ENCODE measurements at regions not wholly inside any gene's neighbourhood (a gene's known extent, or its start where the extent isn't known, plus 50 kb on each side); places are given as distances from the start of the nearest gene placed in this dataset.

GRCh38 chr11:107271425-107271824 lies 186.2 kb downstream of the CWF19L2 start:
- no peak for TF ChIP-seq REST (IDR thresholded peaks at IDR 0.05; ENCODE audit: borderline replicate concordance)
- no peak for TF ChIP-seq REST (CRISPR knock-in tag; IDR thresholded peaks at IDR 0.05; ENCODE audit: low read depth)
- no peak for TF ChIP-seq USF1 (CRISPR knock-in tag; IDR thresholded peaks at IDR 0.05)
- no peak for TF ChIP-seq CREM (IDR thresholded peaks at IDR 0.05; ENCODE audit: low read depth)
- TF ChIP-seq EZH2 (IDR thresholded peaks at IDR 0.05; ENCODE audit: borderline replicate concordance, low read depth, low read length): no peak
- no peak for TF ChIP-seq BRF1 (IDR thresholded peaks at IDR 0.05; ENCODE audit: borderline replicate concordance, extremely low read depth, insufficient read length)
- no peak for TF ChIP-seq GABPA (tag; conservative IDR thresholded peaks at IDR 0.05; ENCODE audit: low read depth)
- no peak for TF ChIP-seq CTCF (IDR thresholded peaks at IDR 0.05 in 2 of 3, conservative IDR thresholded peaks at IDR 0.05 in 1 of 3; ENCODE audit: insufficient read depth in 2 of 3, low read depth in 1 of 3, low read length in 3 of 3)
- no peak for TF ChIP-seq PHF8 (IDR thresholded peaks at IDR 0.05; ENCODE audit: borderline replicate concordance, low read length)
- TF ChIP-seq GATAD2B (IDR thresholded peaks at IDR 0.05; ENCODE audit: borderline replicate concordance): no peak
- no peak for TF ChIP-seq CHD2 (IDR thresholded peaks at IDR 0.05; ENCODE audit: low read depth, low read length)
- no peak for TF ChIP-seq PATZ1 (CRISPR knock-in tag; IDR thresholded peaks at IDR 0.05; ENCODE audit: borderline replicate concordance)
- TF ChIP-seq JUND (IDR thresholded peaks at IDR 0.05; ENCODE audit: borderline replicate concordance, low read depth, low read length): no peak
- no peak for TF ChIP-seq JUND (tag; IDR thresholded peaks at IDR 0.05; ENCODE audit: borderline replicate concordance, low read depth, low read length)
- no peak for TF ChIP-seq ADNP (tag; IDR thresholded peaks at IDR 0.05)
